MCF 10A (cell line): ENCODE measurements at regions not wholly inside any gene's neighbourhood (a gene's known extent, or its start where the extent isn't known, plus 50 kb on each side); places are given as distances from the start of the nearest gene placed in this dataset.

Experiments
- BruUV-seq: library from RNA; stranded (reverse); fragments of 400-500 nt; replicated peaks from 2 replicates; lab custom pipeline; 2021; lab: Mats Ljungman, UMichigan
- CTCF ChIA-PET: fragments of 300-600 bp; sonication (Branson Sonifier 250); formaldehyde crosslinking; extraction: SDS; loops from one replicate; lab custom pipeline; 2021; ENCODE audit warnings: antibody characterized with exemption, inconsistent platforms; lab: Yijun Ruan, JAX
- POLR2A ChIA-PET: fragments of 300-600, 350-650 bp; sonication (Branson Sonifier 250); formaldehyde crosslinking; extraction: SDS; loops from one replicate; lab custom pipeline; 2020; ENCODE audit warnings: antibody characterized with exemption, inconsistent platforms; lab: Yijun Ruan, JAX
- DNase-seq: peaks from one replicate; pipeline ENCODE4 v3.0.0-alpha.2; 2018; ENCODE audit not compliant: unreplicated experiment
- H3K27ac Mint-ChIP-seq: one replicate; pipeline ENCODE4 v1.8.0; 2022; ENCODE audit warnings: mild to moderate bottlenecking, low read depth, mixed read lengths; ENCODE audit not compliant: unreplicated experiment
- H3K27me3 Mint-ChIP-seq: one replicate; pipeline ENCODE4 v1.8.0; 2022; ENCODE audit warnings: mixed read lengths; ENCODE audit not compliant: insufficient read depth, unreplicated experiment
- H3K36me3 Mint-ChIP-seq: one replicate; pipeline ENCODE4 v1.8.0; 2022; ENCODE audit warnings: mild to moderate bottlenecking, moderate library complexity, mixed read lengths; ENCODE audit not compliant: insufficient read depth, unreplicated experiment
- H3K4me1 Mint-ChIP-seq: one replicate; pipeline ENCODE4 v1.8.0; 2022; ENCODE audit warnings: mixed read lengths; ENCODE audit not compliant: insufficient read depth, unreplicated experiment
- H3K4me3 Mint-ChIP-seq: one replicate; pipeline ENCODE4 v1.8.0; 2022; ENCODE audit warnings: mild to moderate bottlenecking, moderate library complexity, mixed read lengths; ENCODE audit not compliant: unreplicated experiment
- H3K9me3 Mint-ChIP-seq: one replicate; pipeline ENCODE4 v1.8.0; 2022; ENCODE audit warnings: mixed read lengths; ENCODE audit not compliant: unreplicated experiment
- CTCF ChIP-seq: fragments of 200-600 bp; IDR thresholded peaks from one replicate; pipeline ENCODE4 v1.8.0; 2022; ENCODE audit warnings: antibody characterized with exemption, mild to moderate bottlenecking; ENCODE audit not compliant: unreplicated experiment
- intact Hi-C: fragments of 100-400 bp; cut with micrococcal nuclease; formaldehyde crosslinking; loops from 2 replicates; pipeline ENCODE4 v1.14.1; 2022

- intact Hi-C loops: no loop called here
- no peak overlapping the region for H3K27ac Mint-ChIP-seq
Observed at GRCh38 chr3:117628823-117629291, 919.3 kb downstream of the TUSC7 start.

GRCh38 chr3:117629505-117629904 lies 919.9 kb downstream of the TUSC7 start:
- no peaks in the 10 kb centered on the region for H3K27me3 Mint-ChIP-seq
- no peaks in the 10 kb centered on the region for H3K9me3 Mint-ChIP-seq
- intact Hi-C loops: no loop called here
- TF ChIP-seq CTCF: no peak
- H3K4me3 Mint-ChIP-seq: no peak overlapping the region
- BruUV-seq: no TSS peak
- DNase-seq: no peak
- POLR2A ChIA-PET: interaction anchor here (0.6 kb wide), 1 partner anchor 141 kb away, joined by 4 read pairs; no protein-coding TSS in a partner anchor
- H3K36me3 Mint-ChIP-seq: no peaks in the 10 kb centered on the region
- no peak overlapping the region for H3K27ac Mint-ChIP-seq
- H3K4me1 Mint-ChIP-seq: peaks cover 33% of the 10 kb centered on the region
- CTCF ChIA-PET: no interaction called here

More at GRCh38 chr3:117628823-117629291, 919.3 kb downstream of the TUSC7 start:
- POLR2A ChIA-PET: interaction anchor here (0.5 kb wide), 1 partner anchor 10 kb away, joined by 3 read pairs; no protein-coding TSS in a partner anchor
- Mint-ChIP-seq H3K9me3 (no peaks in the 10 kb centered on the region), H3K4me1 (peaks cover 35% of the 10 kb centered on the region), H3K27me3 (no peaks in the 10 kb centered on the region), H3K36me3 (no peaks in the 10 kb centered on the region), H3K4me3 (no peak overlapping the region)
- CTCF ChIA-PET: no interaction called here
- BruUV-seq: no TSS peak
- peak; percentile 64 for DNase-seq
- TF ChIP-seq CTCF: no peak

GRCh38 chr3:117630469-117630868 lies 920.9 kb downstream of the TUSC7 start:
- Mint-ChIP-seq H3K27me3 (no peaks in the 10 kb centered on the region), H3K4me3 (no peak overlapping the region), H3K9me3 (no peaks in the 10 kb centered on the region), H3K4me1 (peaks cover 26% of the 10 kb centered on the region), H3K36me3 (no peaks in the 10 kb centered on the region), H3K27ac (no peak overlapping the region)
- TF ChIP-seq CTCF: no peak
- POLR2A ChIA-PET: no interaction called here
- no TSS peak for BruUV-seq
- DNase-seq: no peak
- CTCF ChIA-PET: no interaction called here
- intact Hi-C loops: no loop called here

- CTCF ChIA-PET: interaction anchor here (0.6 kb wide), 1 partner anchor 103 kb away, joined by 3 read pairs; no protein-coding TSS in a partner anchor
- TF ChIP-seq CTCF: no peak
- no peak overlapping the region for H3K27ac Mint-ChIP-seq
- no peaks in the 10 kb centered on the region for H3K27me3 Mint-ChIP-seq
- H3K4me1 Mint-ChIP-seq: peaks cover 26% of the 10 kb centered on the region
- intact Hi-C loops: no loop called here
- BruUV-seq: no TSS peak
- H3K36me3 Mint-ChIP-seq: no peaks in the 10 kb centered on the region
- H3K9me3 Mint-ChIP-seq: no peaks in the 10 kb centered on the region
- POLR2A ChIA-PET: no interaction called here
- DNase-seq: peak; percentile 56
- no peak overlapping the region for H3K4me3 Mint-ChIP-seq
Observed at GRCh38 chr3:117630885-117631284, 921.3 kb downstream of the TUSC7 start.
